GM23338 (cell line): ENCODE measurements at regions not wholly inside any gene's neighbourhood (a gene's known extent, or its start where the extent isn't known, plus 50 kb on each side); places are given as distances from the start of the nearest gene placed in this dataset.

Experiments used
- EZH2phosphoT487 ChIP-seq: fragments of 200-600 bp; sonication (generic); IDR thresholded peaks from one replicate; pipeline ENCODE4 v1.8.1; 2018; ENCODE audit warnings: antibody characterized with exemption; ENCODE audit not compliant: unreplicated experiment
- ZNF114 ChIP-seq: fragments of 250-450 bp; sonication (Bioruptor Pico); IDR thresholded peaks from 2 replicates; pipeline ENCODE4 v1.5.0; 2020; ENCODE audit warnings: mild to moderate bottlenecking, moderate library complexity
- TF ChIP-seq, protein P1 (sequence below), 2 experiments: fragments of 200-600 bp in 1 of 2; sonication (generic) in 1 of 2; conservative IDR thresholded peaks; 2 replicates each; pipeline versions ENCODE4 v1.5.1 to v1.6.1; 2016 to 2017; ENCODE audit warnings: antibody characterized with exemption in 2 of 2, low read depth in 2 of 2, mild to moderate bottlenecking in 2 of 2, moderate library complexity in 1 of 2
- TF ChIP-seq, protein P2 (sequence below): IDR thresholded peaks from one replicate; pipeline ENCODE4 v1.6.1; 2018; ENCODE audit warnings: antibody characterized with exemption; ENCODE audit not compliant: unreplicated experiment
- TF ChIP-seq, protein P3 (sequence below): IDR thresholded peaks from 2 replicates; pipeline ENCODE4 v1.6.1; 2016; ENCODE audit warnings: antibody characterized with exemption

DNA sequence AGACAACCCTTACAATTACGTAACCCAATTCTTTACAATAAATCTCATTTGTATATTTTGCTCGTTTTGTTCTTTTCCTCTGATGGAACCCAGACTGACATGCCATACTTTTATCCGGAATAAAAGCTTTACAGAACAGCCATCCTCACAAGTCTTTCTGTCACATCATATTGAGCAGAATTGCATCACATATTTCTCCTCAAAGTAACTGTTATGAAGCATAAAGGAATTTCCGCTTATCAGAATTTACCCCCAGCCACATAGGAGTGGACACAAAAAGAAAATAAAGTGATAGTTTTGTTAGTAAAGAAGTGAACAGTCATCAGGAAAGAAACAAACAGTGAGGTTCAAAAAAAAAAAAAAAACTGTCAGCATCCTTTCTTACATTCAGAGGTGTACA lies 539.5 kb upstream of the LUZP2 start:
- TF ChIP-seq, protein P1, sequence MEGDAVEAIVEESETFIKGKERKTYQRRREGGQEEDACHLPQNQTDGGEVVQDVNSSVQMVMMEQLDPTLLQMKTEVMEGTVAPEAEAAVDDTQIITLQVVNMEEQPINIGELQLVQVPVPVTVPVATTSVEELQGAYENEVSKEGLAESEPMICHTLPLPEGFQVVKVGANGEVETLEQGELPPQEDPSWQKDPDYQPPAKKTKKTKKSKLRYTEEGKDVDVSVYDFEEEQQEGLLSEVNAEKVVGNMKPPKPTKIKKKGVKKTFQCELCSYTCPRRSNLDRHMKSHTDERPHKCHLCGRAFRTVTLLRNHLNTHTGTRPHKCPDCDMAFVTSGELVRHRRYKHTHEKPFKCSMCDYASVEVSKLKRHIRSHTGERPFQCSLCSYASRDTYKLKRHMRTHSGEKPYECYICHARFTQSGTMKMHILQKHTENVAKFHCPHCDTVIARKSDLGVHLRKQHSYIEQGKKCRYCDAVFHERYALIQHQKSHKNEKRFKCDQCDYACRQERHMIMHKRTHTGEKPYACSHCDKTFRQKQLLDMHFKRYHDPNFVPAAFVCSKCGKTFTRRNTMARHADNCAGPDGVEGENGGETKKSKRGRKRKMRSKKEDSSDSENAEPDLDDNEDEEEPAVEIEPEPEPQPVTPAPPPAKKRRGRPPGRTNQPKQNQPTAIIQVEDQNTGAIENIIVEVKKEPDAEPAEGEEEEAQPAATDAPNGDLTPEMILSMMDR (conservative IDR thresholded peaks at IDR 0.05; ENCODE audit: low read depth in 2 of 2), result no peak
- TF ChIP-seq, protein P2, sequence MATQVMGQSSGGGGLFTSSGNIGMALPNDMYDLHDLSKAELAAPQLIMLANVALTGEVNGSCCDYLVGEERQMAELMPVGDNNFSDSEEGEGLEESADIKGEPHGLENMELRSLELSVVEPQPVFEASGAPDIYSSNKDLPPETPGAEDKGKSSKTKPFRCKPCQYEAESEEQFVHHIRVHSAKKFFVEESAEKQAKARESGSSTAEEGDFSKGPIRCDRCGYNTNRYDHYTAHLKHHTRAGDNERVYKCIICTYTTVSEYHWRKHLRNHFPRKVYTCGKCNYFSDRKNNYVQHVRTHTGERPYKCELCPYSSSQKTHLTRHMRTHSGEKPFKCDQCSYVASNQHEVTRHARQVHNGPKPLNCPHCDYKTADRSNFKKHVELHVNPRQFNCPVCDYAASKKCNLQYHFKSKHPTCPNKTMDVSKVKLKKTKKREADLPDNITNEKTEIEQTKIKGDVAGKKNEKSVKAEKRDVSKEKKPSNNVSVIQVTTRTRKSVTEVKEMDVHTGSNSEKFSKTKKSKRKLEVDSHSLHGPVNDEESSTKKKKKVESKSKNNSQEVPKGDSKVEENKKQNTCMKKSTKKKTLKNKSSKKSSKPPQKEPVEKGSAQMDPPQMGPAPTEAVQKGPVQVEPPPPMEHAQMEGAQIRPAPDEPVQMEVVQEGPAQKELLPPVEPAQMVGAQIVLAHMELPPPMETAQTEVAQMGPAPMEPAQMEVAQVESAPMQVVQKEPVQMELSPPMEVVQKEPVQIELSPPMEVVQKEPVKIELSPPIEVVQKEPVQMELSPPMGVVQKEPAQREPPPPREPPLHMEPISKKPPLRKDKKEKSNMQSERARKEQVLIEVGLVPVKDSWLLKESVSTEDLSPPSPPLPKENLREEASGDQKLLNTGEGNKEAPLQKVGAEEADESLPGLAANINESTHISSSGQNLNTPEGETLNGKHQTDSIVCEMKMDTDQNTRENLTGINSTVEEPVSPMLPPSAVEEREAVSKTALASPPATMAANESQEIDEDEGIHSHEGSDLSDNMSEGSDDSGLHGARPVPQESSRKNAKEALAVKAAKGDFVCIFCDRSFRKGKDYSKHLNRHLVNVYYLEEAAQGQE, result no peak
- TF ChIP-seq EZH2phosphoT487, result no peak
- TF ChIP-seq, protein P3, sequence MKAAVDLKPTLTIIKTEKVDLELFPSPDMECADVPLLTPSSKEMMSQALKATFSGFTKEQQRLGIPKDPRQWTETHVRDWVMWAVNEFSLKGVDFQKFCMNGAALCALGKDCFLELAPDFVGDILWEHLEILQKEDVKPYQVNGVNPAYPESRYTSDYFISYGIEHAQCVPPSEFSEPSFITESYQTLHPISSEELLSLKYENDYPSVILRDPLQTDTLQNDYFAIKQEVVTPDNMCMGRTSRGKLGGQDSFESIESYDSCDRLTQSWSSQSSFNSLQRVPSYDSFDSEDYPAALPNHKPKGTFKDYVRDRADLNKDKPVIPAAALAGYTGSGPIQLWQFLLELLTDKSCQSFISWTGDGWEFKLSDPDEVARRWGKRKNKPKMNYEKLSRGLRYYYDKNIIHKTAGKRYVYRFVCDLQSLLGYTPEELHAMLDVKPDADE, result no peak
- TF ChIP-seq ZNF114 (CRISPR knock-in tag), result no peak
